ENCODE measurements at regions not wholly inside any gene's neighbourhood (a gene's known extent, or its start where the extent isn't known, plus 50 kb on each side); places are given as distances from the start of the nearest gene placed in this dataset.

- ATAC-seq (replicated peaks) = no peak
- H3K4me1 Mint-ChIP-seq (ENCODE audit: low read depth in 2 of 2) = no peaks in the 10 kb centered on the region
- H3K27ac Mint-ChIP-seq = no peak overlapping the region
Observed at GRCh38 chr5:35393901-35394300, 163.6 kb upstream of the PRLR start.

GRCh38 chr5:35384658-35385057 is 154.4 kb upstream of the PRLR start:
- no peak for DNase-seq
- H3K4me1 Mint-ChIP-seq (ENCODE audit: low read depth in 2 of 2) = no peaks in the 10 kb centered on the region
- peaks cover 7 to 35% of the 10 kb centered on the region in 2 donors for H3K27me3 Mint-ChIP-seq
- peaks cover 6 to 10% of the 10 kb centered on the region in 2 donors for H3K9me3 Mint-ChIP-seq
- no peaks in the 10 kb centered on the region for H3K36me3 Mint-ChIP-seq (ENCODE audit: insufficient read depth)
- H3K4me3 Mint-ChIP-seq = no peak overlapping the region
- H3K27ac Mint-ChIP-seq = no peak overlapping the region
- no peak for ATAC-seq (replicated peaks)

More at GRCh38 chr5:35393901-35394300, 163.6 kb upstream of the PRLR start:
- H3K9me3 Mint-ChIP-seq = peaks cover 6 to 26% of the 10 kb centered on the region in 2 donors
- no peak overlapping the region for H3K4me3 Mint-ChIP-seq
- H3K36me3 Mint-ChIP-seq (ENCODE audit: insufficient read depth) = no peaks in the 10 kb centered on the region
- H3K27me3 Mint-ChIP-seq = peaks cover 0 to 26% of the 10 kb centered on the region in 2 donors
- no peak for DNase-seq

GRCh38 chr5:35383041-35383440 is 152.8 kb upstream of the PRLR start:
- peaks cover 7 to 43% of the 10 kb centered on the region in 2 donors for H3K27me3 Mint-ChIP-seq
- H3K4me1 Mint-ChIP-seq (ENCODE audit: low read depth in 2 of 2) = no peaks in the 10 kb centered on the region

GRCh38 chr5:35377653-35378052 is 147.4 kb upstream of the PRLR start:
- DNase-seq = no peak
- peaks cover 0 to 2% of the 10 kb centered on the region in 2 donors for H3K9me3 Mint-ChIP-seq
- no peak overlapping the region for H3K27ac Mint-ChIP-seq
- ATAC-seq (replicated peaks) = no peak
- no peaks in the 10 kb centered on the region for H3K4me1 Mint-ChIP-seq (ENCODE audit: low read depth in 2 of 2)
- no peak overlapping the region for H3K4me3 Mint-ChIP-seq
- H3K36me3 Mint-ChIP-seq (ENCODE audit: insufficient read depth) = no peaks in the 10 kb centered on the region
- H3K27me3 Mint-ChIP-seq = peaks cover 7 to 25% of the 10 kb centered on the region in 2 donors

More at GRCh38 chr5:35383041-35383440, 152.8 kb upstream of the PRLR start:
- ATAC-seq (replicated peaks) (no peak), DNase-seq (no peak)
- Mint-ChIP-seq H3K36me3 (ENCODE audit: insufficient read depth) (no peaks in the 10 kb centered on the region), H3K9me3 (peaks cover 2 to 6% of the 10 kb centered on the region in 2 donors), H3K4me3 (no peak overlapping the region), H3K27ac (no peak overlapping the region)

DNA sequence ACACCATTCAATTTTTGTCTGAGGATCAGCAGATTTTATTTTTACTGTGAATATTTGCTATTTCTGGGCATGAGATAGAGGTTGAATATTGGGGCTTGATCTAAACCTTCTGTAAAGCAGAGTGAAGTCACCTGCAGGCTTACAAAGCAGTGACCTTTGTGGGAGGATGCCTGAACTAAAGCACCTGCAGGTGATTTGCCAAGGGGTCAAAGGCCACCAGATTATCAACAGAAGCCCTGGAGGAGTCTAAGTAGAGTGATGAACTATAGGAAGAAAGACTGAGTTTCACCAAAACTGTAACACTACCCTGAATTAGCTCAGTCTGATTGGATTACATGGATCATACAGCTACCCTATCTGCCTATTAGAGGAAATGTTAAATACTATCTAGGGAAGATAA is 144.3 kb upstream of the PRLR start:
- no peaks in the 10 kb centered on the region for H3K9me3 Mint-ChIP-seq
- no peak overlapping the region for H3K27ac Mint-ChIP-seq
- H3K4me1 Mint-ChIP-seq (ENCODE audit: low read depth in 2 of 2) = no peaks in the 10 kb centered on the region
- H3K4me3 Mint-ChIP-seq = no peak overlapping the region
- peaks cover 7 to 33% of the 10 kb centered on the region in 2 donors for H3K27me3 Mint-ChIP-seq
- DNase-seq (no peak), ATAC-seq (replicated peaks) (no peak)
- H3K36me3 Mint-ChIP-seq (ENCODE audit: insufficient read depth) = no peaks in the 10 kb centered on the region

DNA sequence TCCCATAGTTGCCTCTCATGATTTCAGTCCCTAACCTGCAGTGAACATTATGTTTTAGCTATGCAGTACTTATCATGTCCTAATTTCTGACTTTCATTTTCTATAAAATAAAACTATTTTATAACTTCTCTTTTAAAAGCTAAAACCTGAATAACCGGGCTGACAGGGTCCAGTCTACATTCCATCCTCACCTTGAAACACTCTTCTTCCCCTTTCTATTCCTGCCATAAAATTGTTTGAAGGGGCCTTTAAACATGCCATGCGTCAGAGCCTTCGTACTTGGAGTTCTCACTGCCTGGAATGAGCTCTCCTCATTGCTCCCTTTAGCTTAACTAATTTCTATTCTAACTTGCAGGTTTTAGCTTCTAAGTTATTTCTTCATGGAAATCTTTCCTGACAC is 143.0 kb upstream of the PRLR start:
- ATAC-seq (replicated peaks) = no peak
- peaks cover 7 to 27% of the 10 kb centered on the region in 2 donors for H3K27me3 Mint-ChIP-seq
- no peak overlapping the region for H3K4me3 Mint-ChIP-seq
- DNase-seq = no peak
- H3K9me3 Mint-ChIP-seq = no peaks in the 10 kb centered on the region
- no peak overlapping the region for H3K27ac Mint-ChIP-seq
- no peaks in the 10 kb centered on the region for H3K4me1 Mint-ChIP-seq (ENCODE audit: low read depth in 2 of 2)
- no peaks in the 10 kb centered on the region for H3K36me3 Mint-ChIP-seq (ENCODE audit: insufficient read depth)

DNA sequence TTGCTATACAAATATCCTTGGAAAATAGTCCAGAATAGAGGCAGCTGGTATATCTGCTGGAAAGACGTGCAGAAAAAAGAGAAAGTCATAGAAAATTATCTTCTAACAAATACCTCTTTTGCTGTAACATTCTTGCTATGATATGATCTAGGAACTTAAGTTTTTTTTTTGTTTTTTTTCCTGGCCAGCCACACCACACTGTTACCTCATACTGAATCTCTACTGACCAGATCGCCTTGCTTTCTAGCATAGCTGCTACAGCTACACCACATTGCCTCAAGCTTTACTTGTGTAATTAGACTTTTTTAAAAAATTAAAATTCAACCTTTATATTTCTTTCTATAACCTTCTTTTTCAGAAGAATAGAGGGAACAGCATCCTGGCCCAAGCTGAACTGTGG is 142.2 kb upstream of the PRLR start:
- DNase-seq (no peak), ATAC-seq (replicated peaks) (no peak)
- H3K27me3 Mint-ChIP-seq = peaks cover 7 to 19% of the 10 kb centered on the region in 2 donors
- no peak overlapping the region for H3K4me3 Mint-ChIP-seq
- H3K9me3 Mint-ChIP-seq = no peaks in the 10 kb centered on the region
- no peaks in the 10 kb centered on the region for H3K4me1 Mint-ChIP-seq (ENCODE audit: low read depth in 2 of 2)
- no peak overlapping the region for H3K27ac Mint-ChIP-seq
- no peaks in the 10 kb centered on the region for H3K36me3 Mint-ChIP-seq (ENCODE audit: insufficient read depth)

- Mint-ChIP-seq H3K9me3 (no peaks in the 10 kb centered on the region), H3K4me1 (ENCODE audit: low read depth in 2 of 2) (no peaks in the 10 kb centered on the region), H3K27me3 (peaks cover 6 to 18% of the 10 kb centered on the region in 2 donors), H3K4me3 (no peak overlapping the region), H3K36me3 (ENCODE audit: insufficient read depth) (no peaks in the 10 kb centered on the region), H3K27ac (no peak overlapping the region)
- ATAC-seq (replicated peaks) (no peak), DNase-seq (no peak)
Observed at GRCh38 chr5:35371951-35372426, 141.7 kb upstream of the PRLR start.

DNA sequence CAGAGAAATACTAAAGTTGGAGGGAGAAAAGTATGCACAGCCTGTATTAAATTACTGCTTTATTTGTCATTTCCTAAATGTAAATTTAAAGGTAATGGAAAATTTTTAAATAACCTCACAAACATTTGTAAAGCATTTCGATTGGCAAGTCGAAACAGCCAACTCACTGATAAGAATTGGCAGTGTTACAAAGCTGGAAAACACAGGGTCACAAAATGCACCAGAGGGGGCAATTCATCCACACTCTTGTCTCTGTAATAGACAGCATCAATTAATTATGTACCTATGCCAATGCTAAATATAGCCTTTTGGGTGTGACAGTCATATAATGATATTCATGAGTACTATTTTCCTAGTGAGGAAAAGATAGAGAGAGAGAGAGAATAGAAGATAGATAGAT is 140.6 kb upstream of the PRLR start:
- no peaks in the 10 kb centered on the region for H3K4me1 Mint-ChIP-seq (ENCODE audit: low read depth in 2 of 2)
- ATAC-seq (replicated peaks) = no peak
- H3K4me3 Mint-ChIP-seq = no peak overlapping the region
- no peak for DNase-seq
- no peaks in the 10 kb centered on the region for H3K36me3 Mint-ChIP-seq (ENCODE audit: insufficient read depth)
- peaks cover 0 to 25% of the 10 kb centered on the region in 2 donors for H3K27me3 Mint-ChIP-seq
- no peak overlapping the region for H3K27ac Mint-ChIP-seq
- H3K9me3 Mint-ChIP-seq = no peaks in the 10 kb centered on the region

GRCh38 chr5:35369965-35370790 is 139.9 kb upstream of the PRLR start:
- Mint-ChIP-seq H3K9me3 (no peaks in the 10 kb centered on the region), H3K36me3 (ENCODE audit: insufficient read depth) (no peaks in the 10 kb centered on the region), H3K4me3 (no peak overlapping the region), H3K27me3 (peaks cover 0 to 27% of the 10 kb centered on the region in 2 donors), H3K4me1 (ENCODE audit: low read depth in 2 of 2) (no peaks in the 10 kb centered on the region), H3K27ac (no peak overlapping the region)
- ATAC-seq (replicated peaks) = no peak
- DNase-seq = no peak

- H3K9me3 Mint-ChIP-seq = no peaks in the 10 kb centered on the region
- no peak overlapping the region for H3K4me3 Mint-ChIP-seq
- no peaks in the 10 kb centered on the region for H3K36me3 Mint-ChIP-seq (ENCODE audit: insufficient read depth)
- no peak overlapping the region for H3K27ac Mint-ChIP-seq
- no peaks in the 10 kb centered on the region for H3K4me1 Mint-ChIP-seq (ENCODE audit: low read depth in 2 of 2)
- ATAC-seq (replicated peaks) (no peak), DNase-seq (no peak)
- peaks cover 0 to 21% of the 10 kb centered on the region in 2 donors for H3K27me3 Mint-ChIP-seq
Observed at GRCh38 chr5:35367526-35367925, 137.2 kb upstream of the PRLR start.

GRCh38 chr5:35365758-35366157 is 135.5 kb upstream of the PRLR start:
- DNase-seq (no peak), ATAC-seq (replicated peaks) (no peak)
- no peaks in the 10 kb centered on the region for H3K4me1 Mint-ChIP-seq (ENCODE audit: low read depth in 2 of 2)
- no peaks in the 10 kb centered on the region for H3K9me3 Mint-ChIP-seq
- peaks cover 0 to 21% of the 10 kb centered on the region in 2 donors for H3K27me3 Mint-ChIP-seq
- H3K36me3 Mint-ChIP-seq (ENCODE audit: insufficient read depth) = no peaks in the 10 kb centered on the region
- no peak overlapping the region for H3K4me3 Mint-ChIP-seq
- no peak overlapping the region for H3K27ac Mint-ChIP-seq

- Mint-ChIP-seq H3K9me3 (no peaks in the 10 kb centered on the region), H3K27ac (no peak overlapping the region), H3K27me3 (peaks cover 0 to 33% of the 10 kb centered on the region in 2 donors), H3K4me1 (ENCODE audit: low read depth in 2 of 2) (no peaks in the 10 kb centered on the region), H3K36me3 (ENCODE audit: insufficient read depth) (no peaks in the 10 kb centered on the region), H3K4me3 (no peak overlapping the region)
- ATAC-seq (replicated peaks) = no peak
- no peak for DNase-seq
Observed at GRCh38 chr5:35364350-35364749, 134.1 kb upstream of the PRLR start.

DNA sequence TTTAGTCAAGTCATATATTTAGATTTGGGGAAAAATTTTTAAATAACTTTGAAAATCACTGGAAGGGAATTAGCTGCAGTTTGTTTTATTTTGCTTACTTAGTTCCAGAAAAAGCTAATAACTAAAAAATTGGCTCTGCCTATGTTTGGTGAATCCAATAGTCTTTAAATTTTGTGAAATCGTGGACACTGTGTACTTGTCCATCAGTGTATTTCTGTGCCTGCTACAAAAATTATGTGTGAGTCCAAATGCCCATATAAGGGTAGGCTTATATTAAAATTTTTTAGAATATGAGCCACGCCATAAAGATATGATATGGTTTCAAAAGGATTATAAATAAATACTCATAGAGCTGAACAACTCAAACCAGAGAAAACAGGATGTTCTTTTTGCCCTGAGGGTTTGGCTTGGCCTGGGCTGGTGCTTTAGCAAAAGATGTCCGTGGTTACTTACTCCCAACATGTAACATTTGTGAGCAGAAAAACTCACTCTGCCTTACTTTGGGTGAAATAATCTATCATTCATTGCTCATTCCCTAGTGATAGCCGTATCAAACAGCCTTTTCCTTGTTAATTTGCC is 133.2 kb upstream of the PRLR start:
- H3K27ac Mint-ChIP-seq = no peak overlapping the region
- no peaks in the 10 kb centered on the region for H3K4me1 Mint-ChIP-seq (ENCODE audit: low read depth in 2 of 2)
- no peaks in the 10 kb centered on the region for H3K9me3 Mint-ChIP-seq
- DNase-seq = no peak
- H3K27me3 Mint-ChIP-seq = peaks cover 0 to 33% of the 10 kb centered on the region in 2 donors
- no peak for ATAC-seq (replicated peaks)
- no peaks in the 10 kb centered on the region for H3K36me3 Mint-ChIP-seq (ENCODE audit: insufficient read depth)
- no peak overlapping the region for H3K4me3 Mint-ChIP-seq

Measured in effector memory CD8-positive, alpha-beta T cell (primary cell).